Activated CD8-positive, alpha-beta memory T cell treated with anti-CD3 and anti-CD28 coated beads, Interleukin-2, amount 10 ng/mL, durations not matched to agents 7 days and 5 days (primary cell): ENCODE measurements at regions not wholly inside any gene's neighbourhood (a gene's known extent, or its start where the extent isn't known, plus 50 kb on each side); places are given as distances from the start of the nearest gene placed in this dataset.
"Not testable (repeated sequence)": the region's sequence is repeated elsewhere in the genome, so short reads cannot be mapped to it uniquely, and the experiment has no call there.

Source experiments
- ATAC-seq: fragments of 150-1000 bp; cut with Tn5 transposase; one replicate; pipeline ENCODE4 v1.10.0; 2021; ENCODE audit warnings: moderate library complexity
- CTCF ChIA-PET: fragments of 350-600 bp; sonication (Branson Sonifier 250); formaldehyde crosslinking; loops from one replicate; lab custom pipeline; 2021; ENCODE audit warnings: antibody characterized with exemption; lab: Charles Lee
- DNase-seq: peaks from one replicate; pipeline ENCODE4 v3.0.0-alpha.2; 2020
- H3K27ac Mint-ChIP-seq: one replicate; pipeline ENCODE4 v1.8.0; 2021; ENCODE audit warnings: mild to moderate bottlenecking, mixed read lengths
- H3K27me3 Mint-ChIP-seq: one replicate; pipeline ENCODE4 v1.8.0; 2021; ENCODE audit warnings: mixed read lengths
- H3K36me3 Mint-ChIP-seq: one replicate; pipeline ENCODE4 v1.8.0; 2021; ENCODE audit warnings: mild to moderate bottlenecking, mixed read lengths
- H3K4me1 Mint-ChIP-seq: one replicate; pipeline ENCODE4 v1.8.0; 2021; ENCODE audit warnings: mixed read lengths
- H3K4me3 Mint-ChIP-seq: one replicate; pipeline ENCODE4 v1.8.0; 2021; ENCODE audit warnings: mild to moderate bottlenecking, moderate library complexity, mixed read lengths
- H3K9me3 Mint-ChIP-seq: one replicate; pipeline ENCODE4 v1.8.0; 2022; ENCODE audit warnings: low read depth, mixed read lengths

- CTCF ChIA-PET = interaction anchor here (0.9 to 1.8 kb wide), 2 partner anchors 38 to 51 kb away, joined by 3 to 8 read pairs; no protein-coding TSS in a partner anchor
- Mint-ChIP-seq H3K27me3 (no peaks in the 10 kb centered on the region), H3K9me3 (no peaks in the 10 kb centered on the region), H3K36me3 (no peaks in the 10 kb centered on the region), H3K4me3 (no peak overlapping the region), H3K27ac (no peak overlapping the region), H3K4me1 (peaks cover 17% of the 10 kb centered on the region)
- no peak for ATAC-seq
- no peak for DNase-seq
Measured at GRCh38 chr1:24250791-24251190, 63.7 kb upstream of the IFNLR1 start.

- Mint-ChIP-seq H3K4me3 (no peak overlapping the region), H3K9me3 (no peaks in the 10 kb centered on the region), H3K36me3 (no peaks in the 10 kb centered on the region), H3K4me1 (peaks cover 15% of the 10 kb centered on the region), H3K27ac (no peak overlapping the region), H3K27me3 (no peaks in the 10 kb centered on the region)
- CTCF ChIA-PET = interaction anchor here (0.9 to 1.8 kb wide), 2 partner anchors 39 to 51 kb away, joined by 3 to 8 read pairs; no protein-coding TSS in a partner anchor
- ATAC-seq = no peak
- no peak for DNase-seq
Measured at GRCh38 chr1:24250224-24250623, 63.1 kb upstream of the IFNLR1 start.

- Mint-ChIP-seq H3K36me3 (no peaks in the 10 kb centered on the region), H3K4me3 (no peak overlapping the region), H3K27me3 (no peaks in the 10 kb centered on the region), H3K27ac (no peak overlapping the region), H3K4me1 (peaks cover 15% of the 10 kb centered on the region), H3K9me3 (no peaks in the 10 kb centered on the region)
- ATAC-seq = no peak
- CTCF ChIA-PET = no interaction called here
- DNase-seq = no peak
Measured at GRCh38 chr1:24248859-24249258, 61.8 kb upstream of the IFNLR1 start.

- H3K36me3 Mint-ChIP-seq, H3K4me3 Mint-ChIP-seq, H3K27me3 Mint-ChIP-seq, CTCF ChIA-PET, H3K27ac Mint-ChIP-seq, DNase-seq, ATAC-seq, H3K9me3 Mint-ChIP-seq: not testable (repeated sequence)
- H3K4me1 Mint-ChIP-seq = peaks cover 14% of the 10 kb centered on the region
Measured at GRCh38 chr1:24247337-24247736, 60.2 kb upstream of the IFNLR1 start.

- CTCF ChIA-PET = no interaction called here
- Mint-ChIP-seq H3K9me3 (peaks cover 2% of the 10 kb centered on the region), H3K27me3 (peaks cover 6% of the 10 kb centered on the region), H3K27ac (no peak overlapping the region), H3K4me1 (peaks cover 4% of the 10 kb centered on the region), H3K36me3 (peaks cover 1% of the 10 kb centered on the region), H3K4me3 (no peak overlapping the region)
- DNase-seq = no peak
- ATAC-seq = no peak
Measured at GRCh38 chr1:24244519-24245268, 57.6 kb upstream of the IFNLR1 start.

- ATAC-seq (no peak), DNase-seq (no peak)
- Mint-ChIP-seq H3K9me3 (peaks cover 3% of the 10 kb centered on the region), H3K36me3 (peaks cover 1% of the 10 kb centered on the region), H3K4me3 (no peak overlapping the region), H3K4me1 (peaks cover 13% of the 10 kb centered on the region), H3K27me3 (peaks cover 21% of the 10 kb centered on the region), H3K27ac (no peak overlapping the region)
- CTCF ChIA-PET = interaction anchor here (0.6 kb wide), 1 partner anchor 327 kb away, joined by 3 read pairs; no protein-coding TSS in a partner anchor
Measured at GRCh38 chr1:24237750-24238395, 50.8 kb upstream of the IFNLR1 start.

- Mint-ChIP-seq H3K27me3 (peaks cover 18% of the 10 kb centered on the region), H3K4me1 (peaks cover 13% of the 10 kb centered on the region), H3K36me3 (peaks cover 1% of the 10 kb centered on the region), H3K27ac (no peak overlapping the region), H3K9me3 (peaks cover 3% of the 10 kb centered on the region), H3K4me3 (no peak overlapping the region)
- ATAC-seq (no peak), DNase-seq (no peak)
- CTCF ChIA-PET = no interaction called here
Measured at GRCh38 chr1:24236789-24237371, 49.8 kb upstream of the IFNLR1 start.
